ENCODE measurements at regions not wholly inside any gene's neighbourhood (a gene's known extent, or its start where the extent isn't known, plus 50 kb on each side); places are given as distances from the start of the nearest gene placed in this dataset.

- TF ChIP-seq CTCF (IDR thresholded peaks at IDR 0.05) (no peak), POLR2A (IDR thresholded peaks at IDR 0.05) (no peak)
Measured at GRCh38 chr3:144893980-144894379, 922.4 kb downstream of the DIPK2A start.
